GM19023 (cell line): ENCODE measurements at regions not wholly inside any gene's neighbourhood (a gene's known extent, or its start where the extent isn't known, plus 50 kb on each side); places are given as distances from the start of the nearest gene placed in this dataset.

Experiments used
- ATAC-seq: cut with Tn5 transposase; IDR thresholded peaks from one replicate; pipeline ENCODE4 v1.9.1; 2021; ENCODE audit warnings: mild to moderate bottlenecking, moderate library complexity; ENCODE audit not compliant: unreplicated experiment

GRCh38 chr17:33962857-33963655 lies 292.0 kb upstream of the CCL2 start:
- no peak for ATAC-seq

GRCh38 chr17:33964344-33964979 lies 290.6 kb upstream of the CCL2 start:
- ATAC-seq: peak; percentile 62

GRCh38 chr17:33966410-33967059 lies 288.6 kb upstream of the CCL2 start:
- ATAC-seq: no peak

GRCh38 chr17:33967608-33968349 lies 287.3 kb upstream of the CCL2 start:
- ATAC-seq: no peak

GRCh38 chr17:33968350-33969044 lies 286.6 kb upstream of the CCL2 start:
- ATAC-seq: no peak

GRCh38 chr17:33970279-33970678 lies 284.8 kb upstream of the CCL2 start:
- ATAC-seq: no peak

- ATAC-seq: no peak
Measured at GRCh38 chr17:33972763-33973162, 282.3 kb upstream of the CCL2 start.

GRCh38 chr17:33973491-33973890 lies 281.6 kb upstream of the CCL2 start:
- no peak for ATAC-seq

- ATAC-seq: no peak
Measured at GRCh38 chr17:33974276-33974675, 280.8 kb upstream of the CCL2 start.

- ATAC-seq: no peak
Measured at GRCh38 chr17:33976831-33977230, 278.3 kb upstream of the CCL2 start.

- ATAC-seq: no peak
Measured at GRCh38 chr17:33977729-33978514, 277.2 kb upstream of the CCL2 start.

- ATAC-seq: no peak
Measured at GRCh38 chr17:33978889-33979288, 276.2 kb upstream of the CCL2 start.

- no peak for ATAC-seq
Measured at GRCh38 chr17:33980193-33980592, 274.9 kb upstream of the CCL2 start.

- ATAC-seq: no peak
Measured at GRCh38 chr17:33981711-33982601, 273.1 kb upstream of the CCL2 start.

GRCh38 chr17:33982909-33983308 lies 272.2 kb upstream of the CCL2 start:
- ATAC-seq: no peak

- no peak for ATAC-seq
Measured at GRCh38 chr17:33983824-33984574, 271.1 kb upstream of the CCL2 start.

GRCh38 chr17:33986088-33986487 lies 269.0 kb upstream of the CCL2 start:
- no peak for ATAC-seq

GRCh38 chr17:33986566-33986965 lies 268.5 kb upstream of the CCL2 start:
- no peak for ATAC-seq
